ENCODE measurements at regions not wholly inside any gene's neighbourhood (a gene's known extent, or its start where the extent isn't known, plus 50 kb on each side); places are given as distances from the start of the nearest gene placed in this dataset.

- TF ChIP-seq CTCF (conservative IDR thresholded peaks at IDR 0.05; ENCODE audit: low read depth, low read length) (no peak), EZH2 (IDR thresholded peaks at IDR 0.05; ENCODE audit: borderline replicate concordance, low read depth, low read length, poor library complexity, severe bottlenecking) (no peak)
Measured at GRCh38 chr2:7943446-7943845, 738.4 kb upstream of the ID2 start.
